GM23338 (cell line): ENCODE measurements at regions not wholly inside any gene's neighbourhood (a gene's known extent, or its start where the extent isn't known, plus 50 kb on each side); places are given as distances from the start of the nearest gene placed in this dataset.

Source experiments
- CREB1 ChIP-seq: fragments of 250-450 bp; sonication (Bioruptor Pico); IDR thresholded peaks from 2 replicates; pipeline ENCODE4 v1.5.0; 2020; ENCODE audit warnings: low read depth, mild to moderate bottlenecking, moderate library complexity
- EZH2 ChIP-seq: fragments of 200-600 bp; sonication (generic); IDR thresholded peaks from one replicate; pipeline ENCODE4 v1.8.0; 2017; ENCODE audit warnings: antibody characterized with exemption, mild to moderate bottlenecking, low read depth; ENCODE audit not compliant: unreplicated experiment
- EZH2phosphoT487 ChIP-seq: fragments of 200-600 bp; sonication (generic); IDR thresholded peaks from one replicate; pipeline ENCODE4 v1.8.1; 2018; ENCODE audit warnings: antibody characterized with exemption; ENCODE audit not compliant: unreplicated experiment
- JUNB ChIP-seq: IDR thresholded peaks from one replicate; pipeline ENCODE4 v1.6.1; 2016; ENCODE audit warnings: antibody characterized with exemption; ENCODE audit not compliant: unreplicated experiment
- NANOG ChIP-seq: IDR thresholded peaks from 2 replicates; pipeline ENCODE4 v1.6.1; 2016; ENCODE audit warnings: antibody characterized with exemption, borderline replicate concordance
- POLR2AphosphoS5 ChIP-seq: IDR thresholded peaks from 2 replicates; pipeline ENCODE4 v1.6.1; 2016; ENCODE audit warnings: antibody characterized with exemption, low read depth
- STAT1 ChIP-seq: IDR thresholded peaks from one replicate; pipeline ENCODE4 v1.6.1; 2016; ENCODE audit warnings: antibody characterized with exemption; ENCODE audit not compliant: unreplicated experiment
- ZNF114 ChIP-seq: fragments of 250-450 bp; sonication (Bioruptor Pico); IDR thresholded peaks from 2 replicates; pipeline ENCODE4 v1.5.0; 2020; ENCODE audit warnings: mild to moderate bottlenecking, moderate library complexity
- TF ChIP-seq, protein P1 (sequence below), 2 experiments: fragments of 200-600 bp in 1 of 2; sonication (generic) in 1 of 2; conservative IDR thresholded peaks; 2 replicates each; pipeline versions ENCODE4 v1.5.1 to v1.6.1; 2016 to 2017; ENCODE audit warnings: antibody characterized with exemption in 2 of 2, low read depth in 2 of 2, mild to moderate bottlenecking in 2 of 2, moderate library complexity in 1 of 2
- TF ChIP-seq, protein P2 (sequence below): IDR thresholded peaks from 2 replicates; pipeline ENCODE4 v1.6.1; 2016; ENCODE audit warnings: antibody characterized with exemption
- TF ChIP-seq, protein P3 (sequence below): IDR thresholded peaks from one replicate; pipeline ENCODE4 v1.6.1; 2018; ENCODE audit warnings: antibody characterized with exemption; ENCODE audit not compliant: unreplicated experiment
- TF ChIP-seq, protein P4 (sequence below): fragments of 250-450 bp; sonication (Bioruptor Pico); IDR thresholded peaks from 2 replicates; pipeline ENCODE4 v1.5.0; 2020; ENCODE audit warnings: mild to moderate bottlenecking, moderate library complexity

DNA sequence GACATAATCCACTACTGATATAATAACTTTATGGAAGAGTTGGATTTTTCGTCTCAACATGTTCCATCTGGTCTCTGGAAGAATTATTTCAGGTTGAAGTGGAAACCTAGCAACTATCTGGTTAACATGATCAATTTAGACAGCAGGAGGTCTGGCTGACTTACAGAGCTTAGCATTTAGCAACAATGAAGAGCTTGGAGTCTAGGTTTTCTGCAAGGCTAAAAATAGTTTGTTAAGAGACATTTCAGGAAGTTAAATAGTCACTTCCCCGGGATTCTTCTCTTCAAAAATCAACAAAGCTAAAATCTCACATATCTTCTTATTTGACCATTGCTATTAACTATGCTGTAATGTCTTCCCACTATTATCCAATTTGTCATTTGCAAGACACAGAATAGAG is 418.6 kb upstream of the DIPK2B start:
- TF ChIP-seq, protein P1, sequence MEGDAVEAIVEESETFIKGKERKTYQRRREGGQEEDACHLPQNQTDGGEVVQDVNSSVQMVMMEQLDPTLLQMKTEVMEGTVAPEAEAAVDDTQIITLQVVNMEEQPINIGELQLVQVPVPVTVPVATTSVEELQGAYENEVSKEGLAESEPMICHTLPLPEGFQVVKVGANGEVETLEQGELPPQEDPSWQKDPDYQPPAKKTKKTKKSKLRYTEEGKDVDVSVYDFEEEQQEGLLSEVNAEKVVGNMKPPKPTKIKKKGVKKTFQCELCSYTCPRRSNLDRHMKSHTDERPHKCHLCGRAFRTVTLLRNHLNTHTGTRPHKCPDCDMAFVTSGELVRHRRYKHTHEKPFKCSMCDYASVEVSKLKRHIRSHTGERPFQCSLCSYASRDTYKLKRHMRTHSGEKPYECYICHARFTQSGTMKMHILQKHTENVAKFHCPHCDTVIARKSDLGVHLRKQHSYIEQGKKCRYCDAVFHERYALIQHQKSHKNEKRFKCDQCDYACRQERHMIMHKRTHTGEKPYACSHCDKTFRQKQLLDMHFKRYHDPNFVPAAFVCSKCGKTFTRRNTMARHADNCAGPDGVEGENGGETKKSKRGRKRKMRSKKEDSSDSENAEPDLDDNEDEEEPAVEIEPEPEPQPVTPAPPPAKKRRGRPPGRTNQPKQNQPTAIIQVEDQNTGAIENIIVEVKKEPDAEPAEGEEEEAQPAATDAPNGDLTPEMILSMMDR (conservative IDR thresholded peaks at IDR 0.05; ENCODE audit: low read depth in 2 of 2) = no peak
- TF ChIP-seq POLR2AphosphoS5 (no peak), EZH2phosphoT487 (no peak), JUNB (no peak), EZH2 (no peak), STAT1 (no peak), ZNF114 (CRISPR knock-in tag) (no peak), CREB1 (no peak), NANOG (no peak)
- TF ChIP-seq, protein P2, sequence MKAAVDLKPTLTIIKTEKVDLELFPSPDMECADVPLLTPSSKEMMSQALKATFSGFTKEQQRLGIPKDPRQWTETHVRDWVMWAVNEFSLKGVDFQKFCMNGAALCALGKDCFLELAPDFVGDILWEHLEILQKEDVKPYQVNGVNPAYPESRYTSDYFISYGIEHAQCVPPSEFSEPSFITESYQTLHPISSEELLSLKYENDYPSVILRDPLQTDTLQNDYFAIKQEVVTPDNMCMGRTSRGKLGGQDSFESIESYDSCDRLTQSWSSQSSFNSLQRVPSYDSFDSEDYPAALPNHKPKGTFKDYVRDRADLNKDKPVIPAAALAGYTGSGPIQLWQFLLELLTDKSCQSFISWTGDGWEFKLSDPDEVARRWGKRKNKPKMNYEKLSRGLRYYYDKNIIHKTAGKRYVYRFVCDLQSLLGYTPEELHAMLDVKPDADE = no peak
- TF ChIP-seq, protein P3, sequence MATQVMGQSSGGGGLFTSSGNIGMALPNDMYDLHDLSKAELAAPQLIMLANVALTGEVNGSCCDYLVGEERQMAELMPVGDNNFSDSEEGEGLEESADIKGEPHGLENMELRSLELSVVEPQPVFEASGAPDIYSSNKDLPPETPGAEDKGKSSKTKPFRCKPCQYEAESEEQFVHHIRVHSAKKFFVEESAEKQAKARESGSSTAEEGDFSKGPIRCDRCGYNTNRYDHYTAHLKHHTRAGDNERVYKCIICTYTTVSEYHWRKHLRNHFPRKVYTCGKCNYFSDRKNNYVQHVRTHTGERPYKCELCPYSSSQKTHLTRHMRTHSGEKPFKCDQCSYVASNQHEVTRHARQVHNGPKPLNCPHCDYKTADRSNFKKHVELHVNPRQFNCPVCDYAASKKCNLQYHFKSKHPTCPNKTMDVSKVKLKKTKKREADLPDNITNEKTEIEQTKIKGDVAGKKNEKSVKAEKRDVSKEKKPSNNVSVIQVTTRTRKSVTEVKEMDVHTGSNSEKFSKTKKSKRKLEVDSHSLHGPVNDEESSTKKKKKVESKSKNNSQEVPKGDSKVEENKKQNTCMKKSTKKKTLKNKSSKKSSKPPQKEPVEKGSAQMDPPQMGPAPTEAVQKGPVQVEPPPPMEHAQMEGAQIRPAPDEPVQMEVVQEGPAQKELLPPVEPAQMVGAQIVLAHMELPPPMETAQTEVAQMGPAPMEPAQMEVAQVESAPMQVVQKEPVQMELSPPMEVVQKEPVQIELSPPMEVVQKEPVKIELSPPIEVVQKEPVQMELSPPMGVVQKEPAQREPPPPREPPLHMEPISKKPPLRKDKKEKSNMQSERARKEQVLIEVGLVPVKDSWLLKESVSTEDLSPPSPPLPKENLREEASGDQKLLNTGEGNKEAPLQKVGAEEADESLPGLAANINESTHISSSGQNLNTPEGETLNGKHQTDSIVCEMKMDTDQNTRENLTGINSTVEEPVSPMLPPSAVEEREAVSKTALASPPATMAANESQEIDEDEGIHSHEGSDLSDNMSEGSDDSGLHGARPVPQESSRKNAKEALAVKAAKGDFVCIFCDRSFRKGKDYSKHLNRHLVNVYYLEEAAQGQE = no peak
- TF ChIP-seq, protein P4, sequence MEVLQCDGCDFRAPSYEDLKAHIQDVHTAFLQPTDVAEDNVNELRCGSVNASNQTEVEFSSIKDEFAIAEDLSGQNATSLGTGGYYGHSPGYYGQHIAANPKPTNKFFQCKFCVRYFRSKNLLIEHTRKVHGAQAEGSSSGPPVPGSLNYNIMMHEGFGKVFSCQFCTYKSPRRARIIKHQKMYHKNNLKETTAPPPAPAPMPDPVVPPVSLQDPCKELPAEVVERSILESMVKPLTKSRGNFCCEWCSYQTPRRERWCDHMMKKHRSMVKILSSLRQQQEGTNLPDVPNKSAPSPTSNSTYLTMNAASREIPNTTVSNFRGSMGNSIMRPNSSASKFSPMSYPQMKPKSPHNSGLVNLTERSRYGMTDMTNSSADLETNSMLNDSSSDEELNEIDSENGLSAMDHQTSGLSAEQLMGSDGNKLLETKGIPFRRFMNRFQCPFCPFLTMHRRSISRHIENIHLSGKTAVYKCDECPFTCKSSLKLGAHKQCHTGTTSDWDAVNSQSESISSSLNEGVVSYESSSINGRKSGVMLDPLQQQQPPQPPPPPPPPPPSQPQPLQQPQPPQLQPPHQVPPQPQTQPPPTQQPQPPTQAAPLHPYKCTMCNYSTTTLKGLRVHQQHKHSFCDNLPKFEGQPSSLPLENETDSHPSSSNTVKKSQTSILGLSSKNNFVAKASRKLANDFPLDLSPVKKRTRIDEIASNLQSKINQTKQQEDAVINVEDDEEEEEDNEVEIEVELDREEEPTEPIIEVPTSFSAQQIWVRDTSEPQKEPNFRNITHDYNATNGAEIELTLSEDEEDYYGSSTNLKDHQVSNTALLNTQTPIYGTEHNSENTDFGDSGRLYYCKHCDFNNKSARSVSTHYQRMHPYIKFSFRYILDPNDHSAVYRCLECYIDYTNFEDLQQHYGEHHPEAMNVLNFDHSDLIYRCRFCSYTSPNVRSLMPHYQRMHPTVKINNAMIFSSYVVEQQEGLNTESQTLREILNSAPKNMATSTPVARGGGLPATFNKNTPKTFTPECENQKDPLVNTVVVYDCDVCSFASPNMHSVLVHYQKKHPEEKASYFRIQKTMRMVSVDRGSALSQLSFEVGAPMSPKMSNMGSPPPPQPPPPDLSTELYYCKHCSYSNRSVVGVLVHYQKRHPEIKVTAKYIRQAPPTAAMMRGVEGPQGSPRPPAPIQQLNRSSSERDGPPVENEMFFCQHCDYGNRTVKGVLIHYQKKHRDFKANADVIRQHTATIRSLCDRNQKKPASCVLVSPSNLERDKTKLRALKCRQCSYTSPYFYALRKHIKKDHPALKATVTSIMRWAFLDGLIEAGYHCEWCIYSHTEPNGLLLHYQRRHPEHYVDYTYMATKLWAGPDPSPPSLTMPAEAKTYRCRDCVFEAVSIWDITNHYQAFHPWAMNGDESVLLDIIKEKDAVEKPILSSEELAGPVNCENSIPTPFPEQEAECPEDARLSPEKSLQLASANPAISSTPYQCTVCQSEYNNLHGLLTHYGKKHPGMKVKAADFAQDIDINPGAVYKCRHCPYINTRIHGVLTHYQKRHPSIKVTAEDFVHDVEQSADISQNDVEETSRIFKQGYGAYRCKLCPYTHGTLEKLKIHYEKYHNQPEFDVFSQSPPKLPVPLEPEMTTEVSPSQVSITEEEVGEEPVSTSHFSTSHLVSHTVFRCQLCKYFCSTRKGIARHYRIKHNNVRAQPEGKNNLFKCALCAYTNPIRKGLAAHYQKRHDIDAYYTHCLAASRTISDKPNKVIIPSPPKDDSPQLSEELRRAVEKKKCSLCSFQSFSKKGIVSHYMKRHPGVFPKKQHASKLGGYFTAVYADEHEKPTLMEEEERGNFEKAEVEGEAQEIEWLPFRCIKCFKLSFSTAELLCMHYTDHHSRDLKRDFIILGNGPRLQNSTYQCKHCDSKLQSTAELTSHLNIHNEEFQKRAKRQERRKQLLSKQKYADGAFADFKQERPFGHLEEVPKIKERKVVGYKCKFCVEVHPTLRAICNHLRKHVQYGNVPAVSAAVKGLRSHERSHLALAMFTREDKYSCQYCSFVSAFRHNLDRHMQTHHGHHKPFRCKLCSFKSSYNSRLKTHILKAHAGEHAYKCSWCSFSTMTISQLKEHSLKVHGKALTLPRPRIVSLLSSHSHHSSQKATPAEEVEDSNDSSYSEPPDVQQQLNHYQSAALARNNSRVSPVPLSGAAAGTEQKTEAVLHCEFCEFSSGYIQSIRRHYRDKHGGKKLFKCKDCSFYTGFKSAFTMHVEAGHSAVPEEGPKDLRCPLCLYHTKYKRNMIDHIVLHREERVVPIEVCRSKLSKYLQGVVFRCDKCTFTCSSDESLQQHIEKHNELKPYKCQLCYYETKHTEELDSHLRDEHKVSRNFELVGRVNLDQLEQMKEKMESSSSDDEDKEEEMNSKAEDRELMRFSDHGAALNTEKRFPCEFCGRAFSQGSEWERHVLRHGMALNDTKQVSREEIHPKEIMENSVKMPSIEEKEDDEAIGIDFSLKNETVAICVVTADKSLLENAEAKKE (CRISPR knock-in tag) = no peak
